Rectal smooth muscle tissue (tissue), 1 donor: ENCODE measurements at regions not wholly inside any gene's neighbourhood (a gene's known extent, or its start where the extent isn't known, plus 50 kb on each side); places are given as distances from the start of the nearest gene placed in this dataset.

Experiments used
- H3K27ac ChIP-seq: one replicate; pipeline ENCODE4 v1.7.0; 2013; ENCODE audit warnings: low read depth, low read length, inconsistent platforms
- H3K27me3 ChIP-seq: one replicate; pipeline ENCODE4 v1.7.0; 2013; ENCODE audit warnings: low read length; ENCODE audit not compliant: control insufficient read depth, insufficient read depth
- H3K36me3 ChIP-seq: one replicate; pipeline ENCODE4 v1.7.0; 2013; ENCODE audit warnings: low read length; ENCODE audit not compliant: control insufficient read depth, insufficient read depth
- H3K4me1 ChIP-seq: one replicate; pipeline ENCODE4 v1.7.0; 2013; ENCODE audit warnings: low read length; ENCODE audit not compliant: control insufficient read depth, insufficient read depth
- H3K4me3 ChIP-seq: one replicate; pipeline ENCODE4 v1.7.0; 2013; ENCODE audit warnings: low read length
- H3K9ac ChIP-seq: one replicate; pipeline ENCODE4 v1.7.0; 2013; ENCODE audit warnings: low read length

- H3K27me3 ChIP-seq: no peaks in the 10 kb centered on the region
- H3K36me3 ChIP-seq: no peaks in the 10 kb centered on the region
- no peak overlapping the region for H3K9ac ChIP-seq
- no peaks in the 10 kb centered on the region for H3K4me1 ChIP-seq
- no peak overlapping the region for H3K27ac ChIP-seq
- H3K4me3 ChIP-seq: no peak overlapping the region
These were observed 59.8 kb upstream of the GPM6A start for GRCh38 chr4:175871774-175872405.

- H3K27me3 ChIP-seq: no peaks in the 10 kb centered on the region
- H3K27ac ChIP-seq: no peak overlapping the region
- H3K9ac ChIP-seq: no peak overlapping the region
- no peaks in the 10 kb centered on the region for H3K36me3 ChIP-seq
- H3K4me3 ChIP-seq: no peak overlapping the region
- H3K4me1 ChIP-seq: no peaks in the 10 kb centered on the region
These were observed 61.6 kb upstream of the GPM6A start for GRCh38 chr4:175873707-175874106.

- Histone ChIP-seq H3K4me1 (no peaks in the 10 kb centered on the region), H3K36me3 (no peaks in the 10 kb centered on the region)
These were observed 62.2 kb upstream of the GPM6A start for GRCh38 chr4:175874306-175874705.

GRCh38 chr4:175875993-175876771, 64.1 kb upstream of the GPM6A start:
- Histone ChIP-seq H3K27ac (no peak overlapping the region), H3K36me3 (no peaks in the 10 kb centered on the region), H3K4me3 (no peak overlapping the region), H3K27me3 (no peaks in the 10 kb centered on the region), H3K9ac (no peak overlapping the region), H3K4me1 (no peaks in the 10 kb centered on the region)

More at GRCh38 chr4:175874306-175874705, 62.2 kb upstream of the GPM6A start:
- no peak overlapping the region for H3K27ac ChIP-seq
- H3K4me3 ChIP-seq: no peak overlapping the region
- no peaks in the 10 kb centered on the region for H3K27me3 ChIP-seq
- H3K9ac ChIP-seq: no peak overlapping the region

GRCh38 chr4:175882891-175883290, 70.8 kb upstream of the GPM6A start:
- no peaks in the 10 kb centered on the region for H3K36me3 ChIP-seq
- no peaks in the 10 kb centered on the region for H3K4me1 ChIP-seq
- no peak overlapping the region for H3K27ac ChIP-seq
- H3K27me3 ChIP-seq: no peaks in the 10 kb centered on the region
- no peak overlapping the region for H3K9ac ChIP-seq
- H3K4me3 ChIP-seq: no peak overlapping the region

GRCh38 chr4:175884048-175884447, 72.0 kb upstream of the GPM6A start:
- no peak overlapping the region for H3K27ac ChIP-seq
- H3K9ac ChIP-seq: no peak overlapping the region
- H3K4me3 ChIP-seq: no peak overlapping the region
- no peaks in the 10 kb centered on the region for H3K4me1 ChIP-seq
- H3K27me3 ChIP-seq: no peaks in the 10 kb centered on the region
- no peaks in the 10 kb centered on the region for H3K36me3 ChIP-seq

- Histone ChIP-seq H3K9ac (no peak overlapping the region), H3K4me1 (no peaks in the 10 kb centered on the region), H3K27ac (no peak overlapping the region), H3K4me3 (no peak overlapping the region), H3K27me3 (no peaks in the 10 kb centered on the region), H3K36me3 (no peaks in the 10 kb centered on the region)
These were observed 79.2 kb upstream of the GPM6A start for GRCh38 chr4:175891231-175891630.

- Histone ChIP-seq H3K27ac (no peak overlapping the region), H3K27me3 (no peaks in the 10 kb centered on the region), H3K36me3 (no peaks in the 10 kb centered on the region), H3K9ac (no peak overlapping the region), H3K4me3 (no peak overlapping the region), H3K4me1 (no peaks in the 10 kb centered on the region)
These were observed 79.8 kb upstream of the GPM6A start for GRCh38 chr4:175891851-175892250.

- Histone ChIP-seq H3K9ac (no peak overlapping the region), H3K4me3 (no peak overlapping the region), H3K27me3 (no peaks in the 10 kb centered on the region), H3K36me3 (no peaks in the 10 kb centered on the region), H3K4me1 (no peaks in the 10 kb centered on the region), H3K27ac (no peak overlapping the region)
These were observed 93.9 kb upstream of the GPM6A start for GRCh38 chr4:175905925-175906324.

- H3K9ac ChIP-seq: no peak overlapping the region
- H3K27ac ChIP-seq: no peak overlapping the region
- H3K4me1 ChIP-seq: no peaks in the 10 kb centered on the region
- no peaks in the 10 kb centered on the region for H3K36me3 ChIP-seq
- no peaks in the 10 kb centered on the region for H3K27me3 ChIP-seq
- no peak overlapping the region for H3K4me3 ChIP-seq
These were observed 94.3 kb upstream of the GPM6A start for GRCh38 chr4:175906384-175906783.

- H3K4me1 ChIP-seq: no peaks in the 10 kb centered on the region
- H3K9ac ChIP-seq: no peak overlapping the region
- H3K36me3 ChIP-seq: no peaks in the 10 kb centered on the region
- no peak overlapping the region for H3K27ac ChIP-seq
- no peaks in the 10 kb centered on the region for H3K27me3 ChIP-seq
- no peak overlapping the region for H3K4me3 ChIP-seq
These were observed 98.6 kb upstream of the GPM6A start for GRCh38 chr4:175910700-175911099.

GRCh38 chr4:175916626-175917351, 104.7 kb upstream of the GPM6A start:
- H3K27me3 ChIP-seq: no peaks in the 10 kb centered on the region
- H3K4me1 ChIP-seq: no peaks in the 10 kb centered on the region
- no peak overlapping the region for H3K4me3 ChIP-seq
- no peak overlapping the region for H3K9ac ChIP-seq
- no peaks in the 10 kb centered on the region for H3K36me3 ChIP-seq
- H3K27ac ChIP-seq: no peak overlapping the region
